GM21528 (cell line): ENCODE measurements at regions not wholly inside any gene's neighbourhood (a gene's known extent, or its start where the extent isn't known, plus 50 kb on each side); places are given as distances from the start of the nearest gene placed in this dataset.
"Not testable (repeated sequence)": the region's sequence is repeated elsewhere in the genome, so short reads cannot be mapped to it uniquely, and the experiment has no call there.

Experiments used
- ATAC-seq: cut with Tn5 transposase; IDR thresholded peaks from one replicate; pipeline ENCODE4 v1.9.1; 2021; ENCODE audit warnings: mild to moderate bottlenecking, moderate library complexity; ENCODE audit not compliant: unreplicated experiment, low FRiP score

GRCh38 chr10:34058845-34059614 is 724.6 kb upstream of the NRP1 start:
- ATAC-seq: no peak

DNA sequence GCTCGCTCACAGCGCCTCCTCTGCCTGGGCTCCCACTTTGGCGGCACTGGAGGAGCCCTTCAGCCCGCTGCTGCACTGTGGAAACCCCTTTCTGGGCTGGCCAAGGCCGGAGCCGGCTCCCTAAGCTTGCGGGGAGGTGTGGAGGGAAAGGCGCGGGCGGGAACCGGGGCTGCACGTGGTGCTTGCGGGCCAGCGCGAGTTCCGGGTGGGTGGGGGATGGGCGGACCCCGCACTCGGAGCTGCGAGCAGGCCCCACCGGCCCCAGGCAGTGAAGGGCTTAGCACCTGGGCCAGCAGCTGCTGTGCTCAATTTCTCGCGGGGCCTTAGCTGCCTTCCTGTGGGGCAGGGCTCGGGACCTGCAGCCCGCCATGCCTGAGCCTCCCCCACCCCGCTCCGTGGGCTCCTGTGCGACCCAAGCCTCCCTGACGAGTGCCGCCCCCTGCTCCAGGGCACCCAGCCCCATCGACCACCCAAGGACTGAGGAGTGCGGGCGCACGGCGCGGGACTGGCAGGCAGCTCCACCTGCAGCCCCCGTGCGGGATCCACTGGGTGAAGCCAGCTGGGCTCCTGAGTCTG is 721.0 kb upstream of the NRP1 start:
- ATAC-seq: not testable (repeated sequence)

DNA sequence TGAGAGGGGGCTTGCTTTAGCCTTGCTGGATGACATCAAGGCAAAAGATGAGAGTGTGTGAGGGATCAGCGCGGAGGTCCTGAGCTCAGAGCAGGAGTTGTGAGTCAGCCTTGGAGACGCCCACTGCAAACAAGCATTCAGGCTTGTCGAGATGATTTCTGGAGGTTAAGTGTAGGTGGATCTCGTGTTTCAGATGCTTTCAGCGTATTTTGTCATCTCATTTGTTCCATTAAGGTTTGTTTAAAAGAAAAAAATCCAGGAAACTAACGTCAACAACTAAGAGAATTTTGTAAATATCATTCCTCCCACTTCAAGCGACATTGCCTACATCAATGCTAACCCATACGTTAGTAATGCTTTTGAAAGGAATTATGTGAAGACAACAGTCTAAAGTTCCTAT is 715.4 kb upstream of the NRP1 start:
- ATAC-seq: no peak

GRCh38 chr10:34049469-34049868 is 715.0 kb upstream of the NRP1 start:
- no peak for ATAC-seq

DNA sequence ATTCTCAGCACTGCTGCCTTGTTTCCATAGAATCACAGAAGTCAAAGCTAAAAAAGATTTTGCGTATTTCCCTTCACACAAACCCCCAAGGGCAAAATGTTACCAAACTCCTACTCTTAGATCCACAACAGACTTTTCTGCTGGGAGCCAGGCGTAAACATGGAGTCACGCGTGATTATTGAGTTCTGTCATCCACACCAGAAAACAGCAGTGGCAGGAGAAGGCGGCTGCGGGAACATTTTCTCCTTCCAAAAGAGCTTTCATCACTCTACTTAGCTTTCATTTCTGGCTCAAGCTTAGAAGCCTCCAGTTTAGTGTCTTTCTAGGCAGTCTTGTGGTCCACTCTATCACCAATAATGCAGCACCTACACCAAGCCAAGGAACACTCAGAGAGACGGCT is 712.9 kb upstream of the NRP1 start:
- no peak for ATAC-seq

- no peak for ATAC-seq
Observed at GRCh38 chr10:34046506-34047034, 712.1 kb upstream of the NRP1 start.

DNA sequence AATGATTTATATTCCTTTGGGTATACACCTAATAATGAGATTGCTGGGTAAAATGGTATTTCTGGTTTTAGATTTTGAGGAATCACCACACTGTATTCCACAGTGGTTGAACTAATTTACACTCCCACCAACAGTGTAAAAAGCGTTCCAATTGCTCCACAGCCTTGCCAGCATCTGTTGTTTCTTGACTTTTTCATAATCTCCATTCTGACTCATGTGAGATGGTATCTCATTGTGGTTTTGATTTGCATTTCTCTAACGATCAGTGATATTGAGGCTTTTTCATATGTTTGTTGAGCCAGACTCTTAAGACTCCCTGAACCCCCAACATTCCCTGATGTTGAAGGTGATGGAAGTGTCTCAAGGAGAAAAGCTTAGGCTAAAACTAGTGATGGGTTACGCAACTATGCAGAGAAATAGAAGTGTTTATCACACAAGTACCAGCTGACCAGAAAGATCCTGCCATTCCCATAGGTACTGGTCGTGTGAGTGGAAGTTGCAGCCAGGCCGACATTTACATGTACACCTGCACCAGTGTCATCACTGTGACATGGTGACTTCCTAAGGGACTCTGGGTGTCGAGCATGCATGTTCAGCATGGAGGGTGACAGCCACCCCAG is 711.2 kb upstream of the NRP1 start:
- no peak for ATAC-seq

DNA sequence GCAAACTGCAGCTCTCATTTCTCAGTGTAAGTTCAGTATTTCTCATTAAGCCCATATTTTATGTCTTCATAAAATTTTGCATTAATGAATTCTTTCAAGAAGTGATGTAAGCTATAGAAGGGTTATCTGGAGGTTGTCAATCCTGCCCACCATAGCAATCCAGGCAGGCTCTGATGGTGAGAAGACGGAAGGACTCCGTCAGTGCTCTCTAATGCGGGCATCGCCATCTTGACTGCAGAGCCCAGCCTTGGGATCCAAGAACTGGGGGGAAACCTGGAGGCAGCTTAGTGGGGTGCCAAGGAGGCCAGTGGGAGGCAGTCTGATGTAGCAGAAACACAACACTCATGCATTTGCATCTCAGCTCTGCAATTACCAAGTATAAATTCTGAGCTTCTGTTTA is 707.4 kb upstream of the NRP1 start:
- no peak for ATAC-seq

DNA sequence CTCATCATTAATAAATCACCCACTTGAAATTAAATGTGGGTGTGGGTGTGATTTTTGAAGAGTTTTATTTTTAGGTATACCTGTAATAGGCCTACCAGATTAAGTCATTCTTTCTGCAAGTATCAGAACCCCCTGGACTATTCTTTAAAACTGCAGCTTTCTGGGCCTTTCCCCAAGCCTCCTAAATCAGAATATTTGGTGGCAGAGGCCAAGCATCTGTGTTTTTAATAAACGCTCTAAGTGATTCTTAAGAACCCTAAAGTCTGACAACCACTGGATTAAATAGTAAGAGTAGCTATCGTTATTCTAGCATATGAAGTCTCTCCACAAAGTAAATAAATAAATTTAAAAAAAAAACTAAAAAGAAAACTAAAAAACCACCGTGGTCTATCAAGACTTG is 703.0 kb upstream of the NRP1 start:
- ATAC-seq: no peak

GRCh38 chr10:34035241-34035790 is 700.8 kb upstream of the NRP1 start:
- ATAC-seq: not testable (repeated sequence)

- no peak for ATAC-seq
Observed at GRCh38 chr10:34033078-34033477, 698.6 kb upstream of the NRP1 start.

DNA sequence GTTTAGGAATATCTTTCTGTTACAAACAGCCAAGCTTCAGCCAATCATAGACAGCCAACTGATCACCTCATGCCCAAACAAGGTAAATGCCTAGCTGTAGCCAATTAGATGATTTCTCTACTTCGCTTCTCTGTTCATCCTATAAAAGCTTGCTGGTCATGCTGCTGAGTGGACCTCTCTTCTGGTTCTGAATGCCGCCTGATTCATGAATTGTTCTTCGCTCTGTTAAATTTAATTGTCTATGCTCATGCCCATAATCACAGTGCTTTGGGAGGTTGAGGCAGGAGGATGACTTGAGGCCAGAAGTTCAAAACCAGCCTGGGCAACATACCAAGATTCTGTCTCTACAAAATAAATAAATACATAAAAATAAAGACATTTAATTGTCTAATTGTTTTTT is 698.1 kb upstream of the NRP1 start:
- ATAC-seq: no peak

GRCh38 chr10:34031400-34031799 is 696.9 kb upstream of the NRP1 start:
- no peak for ATAC-seq

DNA sequence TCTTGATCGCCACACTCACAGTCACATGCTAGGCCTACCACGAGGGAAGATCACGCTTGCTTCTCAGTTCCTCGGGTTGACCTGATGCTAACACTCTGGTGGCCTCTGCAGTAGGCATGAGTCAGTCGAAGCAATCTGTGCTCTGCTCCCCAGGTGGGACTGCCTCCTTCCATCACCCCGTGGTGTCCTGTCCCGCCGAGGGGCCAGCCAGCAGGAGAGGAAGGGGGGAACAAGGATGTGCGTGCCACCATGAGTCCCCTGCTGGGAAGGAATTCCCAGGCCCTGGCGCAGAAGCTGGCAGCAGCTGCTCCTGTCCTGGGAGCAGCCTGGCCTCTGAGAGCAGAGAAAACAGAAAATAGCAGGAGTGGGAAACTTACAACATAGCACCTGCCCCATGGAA is 695.0 kb upstream of the NRP1 start:
- no peak for ATAC-seq

GRCh38 chr10:34028936-34029335 is 694.5 kb upstream of the NRP1 start:
- no peak for ATAC-seq

- ATAC-seq: no peak
Observed at GRCh38 chr10:34024693-34025425, 690.4 kb upstream of the NRP1 start.

DNA sequence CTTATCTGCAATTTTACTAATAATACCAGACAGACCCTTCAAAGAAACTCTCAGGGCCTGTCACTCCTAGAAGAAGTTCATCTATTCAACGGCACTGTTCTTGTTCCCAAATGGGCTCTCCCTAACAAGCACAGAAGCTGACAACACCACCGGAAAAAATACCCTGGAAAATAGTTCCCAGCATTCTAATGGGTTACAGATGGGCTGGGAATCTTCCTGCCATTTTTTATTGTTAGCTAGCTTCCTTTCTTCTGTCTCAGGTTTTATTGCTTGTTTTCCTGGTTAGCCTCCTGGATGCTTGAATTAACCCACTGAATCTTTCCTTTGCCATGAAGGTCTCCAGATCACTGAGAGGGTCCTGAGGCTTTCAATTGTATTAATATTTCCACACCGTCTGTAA is 689.8 kb upstream of the NRP1 start:
- ATAC-seq: no peak

GRCh38 chr10:34022195-34022594 is 687.7 kb upstream of the NRP1 start:
- no peak for ATAC-seq

DNA sequence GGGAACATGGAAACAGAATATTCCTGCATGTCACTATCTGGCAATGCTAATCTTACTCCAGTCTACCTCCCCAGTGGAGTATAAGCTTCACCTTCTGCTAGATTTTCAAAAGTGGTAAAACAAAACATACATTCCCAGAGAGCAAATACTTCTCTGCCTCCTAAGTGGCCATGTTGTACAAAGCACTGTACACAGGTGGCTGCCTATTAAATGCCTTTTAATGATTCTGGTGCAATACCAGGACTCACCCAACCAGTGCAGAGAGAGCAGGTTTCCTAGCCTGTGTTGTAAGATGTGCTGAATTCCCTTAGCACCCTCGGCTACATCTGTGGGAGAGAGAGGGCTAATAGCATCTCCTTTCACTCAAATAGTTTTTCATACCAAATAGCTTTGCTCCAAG is 684.3 kb upstream of the NRP1 start:
- no peak for ATAC-seq

DNA sequence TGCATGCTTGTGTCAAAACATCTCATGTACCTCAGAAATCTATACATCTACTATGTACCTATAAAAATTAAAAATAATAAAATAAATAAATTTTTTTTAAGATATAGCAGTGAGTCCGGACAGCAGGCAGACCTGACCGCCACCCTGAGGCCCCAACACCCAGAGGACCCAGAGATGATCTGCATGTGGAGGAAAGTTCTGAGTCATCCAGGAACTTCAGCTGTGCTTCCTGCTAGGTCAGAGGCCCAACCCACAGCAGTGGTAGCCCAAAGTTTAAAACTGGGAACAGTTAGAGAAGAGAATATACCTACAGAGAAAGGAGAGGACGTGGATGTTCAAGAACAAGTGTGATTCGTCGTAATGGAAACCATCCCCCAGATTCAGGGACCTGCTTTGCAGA is 683.7 kb upstream of the NRP1 start:
- no peak for ATAC-seq

- no peak for ATAC-seq
Observed at GRCh38 chr10:34017281-34017680, 682.8 kb upstream of the NRP1 start.
